AG04449 (cell line): ENCODE measurements at regions not wholly inside any gene's neighbourhood (a gene's known extent, or its start where the extent isn't known, plus 50 kb on each side); places are given as distances from the start of the nearest gene placed in this dataset.
"Not testable (repeated sequence)": the region's sequence is repeated elsewhere in the genome, so short reads cannot be mapped to it uniquely, and the experiment has no call there.

Experiments used
- CTCF ChIA-PET: fragments of 350-600 bp; formaldehyde crosslinking; extraction: SDS; loops from one replicate; lab custom pipeline; 2021; ENCODE audit warnings: antibody characterized with exemption; lab: Yijun Ruan, JAX
- POLR2A ChIA-PET: fragments of 400-600, 350-600 bp; formaldehyde crosslinking; extraction: SDS; loops from one replicate; lab custom pipeline; 2020; ENCODE audit warnings: antibody characterized with exemption, inconsistent platforms; lab: Yijun Ruan, JAX
- DNase-seq: peaks from one replicate; pipeline ENCODE4 v3.0.0-alpha.2; 2010; ENCODE audit warnings: low read depth, low spot score
- H3K4me3 ChIP-seq: 2 replicates; pipeline ENCODE4 v1.5.1; 2011; ENCODE audit warnings: low read depth, mild to moderate bottlenecking, control low read depth, low read length
- CTCF ChIP-seq: IDR thresholded peaks from one replicate; pipeline ENCODE4 v1.5.1; 2011; ENCODE audit warnings: mild to moderate bottlenecking, moderate library complexity, low read length, control low read depth, inconsistent platforms; ENCODE audit not compliant: insufficient read depth; ENCODE audit errors: missing control alignments

GRCh38 chr2:51790854-51791253 lies 758.9 kb upstream of the NRXN1 start:
- no peak overlapping the region for H3K4me3 ChIP-seq
- DNase-seq, result no peak
- POLR2A ChIA-PET, result no interaction called here
- CTCF ChIA-PET, result no interaction called here
- TF ChIP-seq CTCF, result no peak

- DNase-seq, result no peak
- H3K4me3 ChIP-seq, result no peak overlapping the region
- no peak for TF ChIP-seq CTCF
- ChIA-PET CTCF (no interaction called here), POLR2A (no interaction called here)
These were observed 758.0 kb upstream of the NRXN1 start for GRCh38 chr2:51789918-51790317.

- no peak for DNase-seq
- ChIA-PET POLR2A (interaction anchor here (1.6 kb wide), 1 partner anchor 12 kb away, joined by 3 read pairs; no protein-coding TSS in a partner anchor), CTCF (interaction anchor here (1.3 kb wide), 1 partner anchor 12 kb away, joined by 3 read pairs; no protein-coding TSS in a partner anchor)
- no peak for TF ChIP-seq CTCF
- no peak overlapping the region for H3K4me3 ChIP-seq
These were observed 751.2 kb upstream of the NRXN1 start for GRCh38 chr2:51782921-51783765.

- ChIA-PET POLR2A (no interaction called here), CTCF (interaction anchor here (0.7 kb wide), 1 partner anchor 280 kb away, joined by 3 read pairs; no protein-coding TSS in a partner anchor)
- H3K4me3 ChIP-seq, result no peak overlapping the region
- DNase-seq, result no peak
- no peak for TF ChIP-seq CTCF
These were observed 749.8 kb upstream of the NRXN1 start for GRCh38 chr2:51781691-51782090.

- ChIA-PET CTCF (no interaction called here), POLR2A (no interaction called here)
- DNase-seq, result no peak
- no peak overlapping the region for H3K4me3 ChIP-seq
- no peak for TF ChIP-seq CTCF
These were observed 748.4 kb upstream of the NRXN1 start for GRCh38 chr2:51780353-51780752.

GRCh38 chr2:51779723-51780122 lies 747.8 kb upstream of the NRXN1 start:
- CTCF ChIA-PET, POLR2A ChIA-PET: not testable (repeated sequence)

More at GRCh38 chr2:51779723-51780122, 747.8 kb upstream of the NRXN1 start:
- DNase-seq, H3K4me3 ChIP-seq: not testable (repeated sequence)
